ENCODE measurements at regions not wholly inside any gene's neighbourhood (a gene's known extent, or its start where the extent isn't known, plus 50 kb on each side); places are given as distances from the start of the nearest gene placed in this dataset.

DNA sequence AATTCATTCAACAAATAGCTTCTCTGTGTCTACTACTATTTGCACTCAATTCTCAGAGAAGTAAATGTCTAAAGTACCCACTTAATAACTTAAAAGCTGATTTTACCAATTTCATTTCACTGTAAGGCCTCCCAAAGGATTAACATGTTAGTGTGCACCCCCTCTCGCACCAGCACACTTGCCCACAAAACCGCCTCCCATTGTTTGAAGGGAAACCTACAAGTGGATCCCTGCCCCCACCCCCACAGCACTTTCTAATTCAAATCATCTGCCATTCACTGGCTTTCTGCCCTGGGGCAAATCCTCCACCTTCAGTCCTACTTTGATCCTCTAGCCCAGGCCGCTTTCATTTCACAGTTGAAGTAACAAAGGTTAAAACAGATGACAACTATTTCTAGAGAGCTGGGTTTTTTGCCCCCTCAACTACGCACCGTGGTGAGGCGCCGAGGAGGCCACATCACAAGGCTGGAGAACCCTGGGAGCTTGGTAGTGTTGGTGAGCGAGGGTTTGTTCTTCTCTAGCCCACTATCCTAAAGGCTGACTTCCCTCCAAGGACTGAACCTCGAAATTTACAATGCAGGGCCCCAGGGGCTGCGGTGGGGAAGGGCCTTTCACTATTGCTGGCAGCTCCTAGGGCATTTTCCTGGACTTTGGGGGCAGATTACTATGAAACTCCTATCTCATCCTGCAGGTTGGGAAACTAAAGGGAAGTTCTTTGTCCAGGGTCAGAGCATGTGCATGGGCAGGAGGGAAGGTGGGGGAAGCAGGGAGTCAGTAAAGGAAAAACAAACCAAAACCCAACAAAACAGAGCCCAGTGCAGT is 517.4 kb upstream of the ZMIZ1 start:
- no peak overlapping the region for H3K4me3 ChIP-seq
- DNase-seq (ENCODE audit: low spot score in 2 of 2): no peak
- H3K4me1 ChIP-seq: peaks cover 0 to 31% (median 17%) of the 10 kb centered on the region in 4 donors
- no peaks in the 10 kb centered on the region for H3K36me3 ChIP-seq
- no peaks in the 10 kb centered on the region for H3K27me3 ChIP-seq
- H3K9me3 ChIP-seq: no peaks in the 10 kb centered on the region
- TF ChIP-seq, protein P1, sequence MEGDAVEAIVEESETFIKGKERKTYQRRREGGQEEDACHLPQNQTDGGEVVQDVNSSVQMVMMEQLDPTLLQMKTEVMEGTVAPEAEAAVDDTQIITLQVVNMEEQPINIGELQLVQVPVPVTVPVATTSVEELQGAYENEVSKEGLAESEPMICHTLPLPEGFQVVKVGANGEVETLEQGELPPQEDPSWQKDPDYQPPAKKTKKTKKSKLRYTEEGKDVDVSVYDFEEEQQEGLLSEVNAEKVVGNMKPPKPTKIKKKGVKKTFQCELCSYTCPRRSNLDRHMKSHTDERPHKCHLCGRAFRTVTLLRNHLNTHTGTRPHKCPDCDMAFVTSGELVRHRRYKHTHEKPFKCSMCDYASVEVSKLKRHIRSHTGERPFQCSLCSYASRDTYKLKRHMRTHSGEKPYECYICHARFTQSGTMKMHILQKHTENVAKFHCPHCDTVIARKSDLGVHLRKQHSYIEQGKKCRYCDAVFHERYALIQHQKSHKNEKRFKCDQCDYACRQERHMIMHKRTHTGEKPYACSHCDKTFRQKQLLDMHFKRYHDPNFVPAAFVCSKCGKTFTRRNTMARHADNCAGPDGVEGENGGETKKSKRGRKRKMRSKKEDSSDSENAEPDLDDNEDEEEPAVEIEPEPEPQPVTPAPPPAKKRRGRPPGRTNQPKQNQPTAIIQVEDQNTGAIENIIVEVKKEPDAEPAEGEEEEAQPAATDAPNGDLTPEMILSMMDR (IDR thresholded peaks at IDR 0.05): no peak
- TF ChIP-seq EP300 (IDR thresholded peaks at IDR 0.05) (no peak), POLR2A (IDR thresholded peaks at IDR 0.05) (no peak)
- H3K27ac ChIP-seq: peak overlapping the region in 2 of 4 donors; percentile 20 to 44
- WGBS, 2 donors: 83 to 88% methylated on average over 10 of the region's 10 CpGs

DNA sequence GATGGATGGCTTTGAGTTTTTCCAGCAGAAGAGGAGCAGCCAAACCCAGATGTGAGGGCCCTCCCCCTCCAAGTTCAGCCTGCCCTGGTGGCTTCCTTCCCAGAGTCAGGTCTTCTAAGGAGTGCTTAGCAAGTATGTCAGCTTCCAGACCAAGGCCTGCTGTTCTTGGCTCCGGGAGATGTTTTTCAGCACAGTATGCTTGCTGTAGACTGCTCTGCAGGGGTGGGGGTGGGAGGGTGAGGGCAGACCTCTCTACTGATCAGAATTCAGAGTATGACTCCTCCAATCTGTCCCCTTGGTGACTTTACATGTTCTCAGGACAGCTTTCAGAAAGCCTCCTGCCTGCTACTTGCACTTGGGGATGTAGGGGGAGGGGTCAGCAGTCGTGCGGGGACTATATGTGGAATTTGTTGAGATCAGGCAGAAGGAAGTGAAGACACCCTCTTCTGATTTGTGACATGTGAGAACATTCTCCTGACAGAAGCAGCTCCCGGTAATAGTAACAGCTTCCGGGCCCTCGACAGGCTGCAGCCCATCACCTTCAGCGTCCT is 516.4 kb upstream of the ZMIZ1 start:
- H3K9me3 ChIP-seq: no peaks in the 10 kb centered on the region
- peak in 1 of 2 donors; percentile 70 for DNase-seq (ENCODE audit: low spot score in 2 of 2)
- no peaks in the 10 kb centered on the region for H3K36me3 ChIP-seq
- peak overlapping the region in 2 of 4 donors; percentile 44 to 61 for H3K27ac ChIP-seq
- WGBS, 2 donors: 20 to 27% methylated on average over 7 of the region's 7 CpGs
- no peaks in the 10 kb centered on the region for H3K27me3 ChIP-seq
- TF ChIP-seq POLR2A (IDR thresholded peaks at IDR 0.05) (no peak), EP300 (IDR thresholded peaks at IDR 0.05) (peak in 1 of 2 donors; percentile 50)
- TF ChIP-seq, protein P1 (IDR thresholded peaks at IDR 0.05): no peak
- peaks cover 0 to 31% (median 17%) of the 10 kb centered on the region in 4 donors for H3K4me1 ChIP-seq
- no peak overlapping the region for H3K4me3 ChIP-seq

DNA sequence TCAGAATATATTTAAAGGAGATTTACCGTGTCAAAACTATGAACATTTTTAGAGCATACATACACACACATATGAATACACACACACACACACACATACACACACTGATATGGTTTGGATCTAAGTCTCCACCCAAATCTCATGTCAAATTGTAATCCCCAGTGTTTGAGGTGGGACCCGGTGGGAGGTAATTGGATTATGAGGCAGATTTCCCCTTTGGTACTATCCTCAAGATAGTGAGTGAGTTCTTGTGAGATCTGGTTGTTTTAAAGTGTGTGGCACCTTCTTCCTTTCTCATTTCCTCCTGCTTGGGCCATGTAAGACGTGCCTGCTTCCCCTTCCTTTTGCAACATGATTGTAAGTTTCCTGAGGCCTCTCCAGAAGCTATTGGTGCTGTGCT is 515.0 kb upstream of the ZMIZ1 start:
- WGBS, 2 donors: 80 to 89% methylated on average over 3 of the region's 3 CpGs
- no peaks in the 10 kb centered on the region for H3K36me3 ChIP-seq

DNA sequence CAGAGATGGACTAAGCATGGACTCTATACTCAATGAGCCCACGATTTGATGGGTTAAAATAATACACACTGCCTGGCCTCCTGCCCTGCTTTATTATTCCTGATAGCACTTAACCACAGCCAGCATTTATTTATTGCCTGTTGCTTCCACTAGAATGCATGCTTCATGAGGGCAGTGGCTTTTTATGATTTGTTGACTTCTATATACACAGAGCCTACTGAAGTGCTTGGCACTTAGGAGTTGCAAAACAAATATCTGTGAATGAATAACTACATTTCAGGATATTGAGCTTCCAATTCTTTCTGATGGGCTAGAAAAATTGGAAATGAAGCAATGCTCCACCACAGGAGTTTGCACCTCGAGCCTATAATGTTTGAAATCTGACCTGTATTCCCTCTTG is 513.6 kb upstream of the ZMIZ1 start:
- Histone ChIP-seq H3K27me3 (no peaks in the 10 kb centered on the region), H3K36me3 (no peaks in the 10 kb centered on the region), H3K4me1 (peaks cover 0 to 37% (median 18%) of the 10 kb centered on the region in 4 donors), H3K9me3 (no peaks in the 10 kb centered on the region), H3K4me3 (no peak overlapping the region), H3K27ac (no peak overlapping the region)
- no peak for DNase-seq (ENCODE audit: low spot score in 2 of 2)
- 77 to 92% methylated on average over 2 of the region's 2 CpGs for WGBS, 2 donors
- TF ChIP-seq EP300 (IDR thresholded peaks at IDR 0.05) (no peak), POLR2A (IDR thresholded peaks at IDR 0.05) (no peak)
- TF ChIP-seq, protein P1 (IDR thresholded peaks at IDR 0.05): no peak

More for the DNA sequence above, 515.0 kb upstream of the ZMIZ1 start:
- DNase-seq (ENCODE audit: low spot score in 2 of 2): no peak
- no peak overlapping the region for H3K27ac ChIP-seq
- no peaks in the 10 kb centered on the region for H3K27me3 ChIP-seq
- no peaks in the 10 kb centered on the region for H3K9me3 ChIP-seq
- H3K4me3 ChIP-seq: no peak overlapping the region
- peaks cover 0 to 31% (median 17%) of the 10 kb centered on the region in 4 donors for H3K4me1 ChIP-seq
- TF ChIP-seq, protein P1 (IDR thresholded peaks at IDR 0.05): no peak
- TF ChIP-seq EP300 (IDR thresholded peaks at IDR 0.05) (no peak), POLR2A (IDR thresholded peaks at IDR 0.05) (no peak)

Data from tibial nerve (tissue), 4 donors.